CD4-positive, CD25-positive, alpha-beta regulatory T cell (primary cell): ENCODE measurements at regions not wholly inside any gene's neighbourhood (a gene's known extent, or its start where the extent isn't known, plus 50 kb on each side); places are given as distances from the start of the nearest gene placed in this dataset.

ENCODE experiments used
- ATAC-seq, 2 donors: fragments of 150-1000 bp; cut with Tn5 transposase; one replicate each; pipeline ENCODE4 v1.10.0; 2021; ENCODE audit warnings: low read depth in 2 of 2, moderate number of reproducible peaks in 2 of 2, moderate library complexity in 1 of 2
- DNase-seq, 3 donors: peaks; one replicate each; pipeline versions ENCODE4 v3.0.0 to v3.0.0-alpha.2; 2012 to 2022; ENCODE audit warnings: mixed read lengths in 1 of 3
- H3K27ac ChIP-seq: one replicate; pipeline ENCODE4 v1.7.0; 2013; ENCODE audit warnings: mild to moderate bottlenecking, low read length; ENCODE audit not compliant: insufficient read depth, poor library complexity, severe bottlenecking
- H3K27me3 ChIP-seq: one replicate; pipeline ENCODE4 v1.7.0; 2013; ENCODE audit warnings: low read length; ENCODE audit not compliant: control insufficient read depth, insufficient read depth
- H3K36me3 ChIP-seq: one replicate; pipeline ENCODE4 v1.7.0; 2013; ENCODE audit warnings: mild to moderate bottlenecking, low read length, moderate library complexity; ENCODE audit not compliant: control insufficient read depth, insufficient read depth
- H3K4me1 ChIP-seq: 2 replicates; pipeline ENCODE4 v1.7.0; 2013; ENCODE audit warnings: mild to moderate bottlenecking, low read length; ENCODE audit not compliant: insufficient read depth, control insufficient read depth, poor library complexity, severe bottlenecking
- H3K4me3 ChIP-seq: one replicate; pipeline ENCODE4 v1.7.0; 2013; ENCODE audit warnings: low read depth, mild to moderate bottlenecking, low read length, moderate library complexity
- H3K9me3 ChIP-seq, 2 experiments: 1 replicate in 1 of 2; 2 replicates in 1 of 2; pipeline ENCODE4 v1.7.0; 2013; ENCODE audit warnings: low read length in 2 of 2, mild to moderate bottlenecking in 1 of 2, moderate library complexity in 1 of 2; ENCODE audit not compliant: control insufficient read depth in 2 of 2
- H3K27ac Mint-ChIP-seq, 3 donors: one replicate each; pipeline ENCODE4 v1.8.0; 2020 to 2022; ENCODE audit warnings: mild to moderate bottlenecking in 3 of 3, mixed read lengths in 3 of 3, moderate library complexity in 2 of 3
- H3K27me3 Mint-ChIP-seq: one replicate; pipeline ENCODE4 v1.8.0; 2022; ENCODE audit warnings: mild to moderate bottlenecking, mixed read lengths
- H3K36me3 Mint-ChIP-seq: one replicate; pipeline ENCODE4 v1.8.0; 2020; ENCODE audit warnings: mixed read lengths
- H3K4me1 Mint-ChIP-seq, 4 donors: one replicate each; pipeline ENCODE4 v1.8.0; 2020 to 2022; ENCODE audit warnings: mixed read lengths in 4 of 4, mild to moderate bottlenecking in 1 of 4
- H3K4me3 Mint-ChIP-seq, 4 donors: one replicate each; pipeline ENCODE4 v1.8.0; 2020 to 2022; ENCODE audit warnings: mild to moderate bottlenecking in 4 of 4, mixed read lengths in 4 of 4, moderate library complexity in 3 of 4
- H3K9me3 Mint-ChIP-seq, 7 donors: one replicate each; pipeline ENCODE4 v1.8.0; 2020 to 2022; ENCODE audit warnings: mixed read lengths in 7 of 7, mild to moderate bottlenecking in 3 of 7, moderate library complexity in 2 of 7

DNA sequence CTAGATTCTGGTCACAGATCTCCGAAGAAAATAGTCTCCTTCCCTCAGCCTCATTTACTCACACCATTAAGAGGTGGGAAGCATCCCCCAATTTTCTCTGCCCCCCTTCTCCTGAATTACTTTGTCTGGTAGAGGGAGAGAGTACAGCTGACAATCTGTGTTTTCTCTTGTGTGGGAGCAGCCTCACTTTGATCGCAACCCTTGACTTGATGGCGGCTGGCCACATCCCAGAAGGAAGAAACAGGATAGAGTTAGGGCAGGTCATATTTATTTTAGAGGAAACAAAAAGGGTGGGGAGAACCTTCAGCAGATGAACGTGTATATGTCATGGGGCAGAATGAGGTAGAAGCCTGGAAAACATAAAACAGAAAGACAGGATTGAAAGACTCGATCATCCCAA is 82.4 kb upstream of the FAM171A1 start:
- peaks cover 18% of the 10 kb centered on the region for H3K27me3 ChIP-seq
- no peaks in the 10 kb centered on the region for H3K4me1 ChIP-seq
- H3K4me1 Mint-ChIP-seq: peaks cover 0 to 3% (median 0%) of the 10 kb centered on the region in 4 donors
- no peak overlapping the region for H3K4me3 Mint-ChIP-seq
- no peak overlapping the region for H3K27ac Mint-ChIP-seq
- no peaks in the 10 kb centered on the region for H3K9me3 ChIP-seq
- no peaks in the 10 kb centered on the region for H3K36me3 Mint-ChIP-seq
- H3K27me3 Mint-ChIP-seq: peaks cover 35% of the 10 kb centered on the region
- H3K9me3 Mint-ChIP-seq: peaks cover 0 to 2% (median 0%) of the 10 kb centered on the region in 7 donors
- ATAC-seq (no peak), DNase-seq (no peak)
- no peaks in the 10 kb centered on the region for H3K36me3 ChIP-seq
- no peak overlapping the region for H3K27ac ChIP-seq
- no peak overlapping the region for H3K4me3 ChIP-seq

DNA sequence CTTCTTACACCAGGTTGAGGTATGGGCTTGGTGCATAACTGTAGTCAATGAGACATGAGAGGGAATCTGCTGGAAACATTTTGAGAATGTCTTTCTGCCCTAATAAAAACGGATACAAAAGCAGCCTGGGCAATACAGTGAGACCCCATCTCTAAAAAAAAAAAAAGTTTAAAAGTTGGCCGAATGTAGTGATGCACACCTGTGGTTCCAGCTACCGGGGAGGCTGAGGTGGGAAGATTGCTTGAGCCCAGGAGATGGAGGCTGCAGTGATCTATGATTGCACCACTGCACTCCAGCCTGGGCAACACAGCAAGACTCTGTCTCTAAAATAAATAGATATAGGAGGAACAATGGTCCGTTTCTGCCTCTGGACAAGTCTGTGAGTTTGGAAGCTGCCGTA is 81.5 kb upstream of the FAM171A1 start:
- Histone ChIP-seq H3K4me1 (no peaks in the 10 kb centered on the region), H3K4me3 (no peak overlapping the region), H3K36me3 (no peaks in the 10 kb centered on the region), H3K27ac (no peak overlapping the region), H3K9me3 (no peaks in the 10 kb centered on the region), H3K27me3 (peaks cover 17% of the 10 kb centered on the region)
- H3K4me1 Mint-ChIP-seq: no peaks in the 10 kb centered on the region
- peaks cover 43% of the 10 kb centered on the region for H3K27me3 Mint-ChIP-seq
- DNase-seq: no peak
- H3K36me3 Mint-ChIP-seq: no peaks in the 10 kb centered on the region
- no peak overlapping the region for H3K4me3 Mint-ChIP-seq
- H3K27ac Mint-ChIP-seq: no peak overlapping the region
- peaks cover 0 to 2% (median 0%) of the 10 kb centered on the region in 7 donors for H3K9me3 Mint-ChIP-seq
- ATAC-seq: no peak

DNA sequence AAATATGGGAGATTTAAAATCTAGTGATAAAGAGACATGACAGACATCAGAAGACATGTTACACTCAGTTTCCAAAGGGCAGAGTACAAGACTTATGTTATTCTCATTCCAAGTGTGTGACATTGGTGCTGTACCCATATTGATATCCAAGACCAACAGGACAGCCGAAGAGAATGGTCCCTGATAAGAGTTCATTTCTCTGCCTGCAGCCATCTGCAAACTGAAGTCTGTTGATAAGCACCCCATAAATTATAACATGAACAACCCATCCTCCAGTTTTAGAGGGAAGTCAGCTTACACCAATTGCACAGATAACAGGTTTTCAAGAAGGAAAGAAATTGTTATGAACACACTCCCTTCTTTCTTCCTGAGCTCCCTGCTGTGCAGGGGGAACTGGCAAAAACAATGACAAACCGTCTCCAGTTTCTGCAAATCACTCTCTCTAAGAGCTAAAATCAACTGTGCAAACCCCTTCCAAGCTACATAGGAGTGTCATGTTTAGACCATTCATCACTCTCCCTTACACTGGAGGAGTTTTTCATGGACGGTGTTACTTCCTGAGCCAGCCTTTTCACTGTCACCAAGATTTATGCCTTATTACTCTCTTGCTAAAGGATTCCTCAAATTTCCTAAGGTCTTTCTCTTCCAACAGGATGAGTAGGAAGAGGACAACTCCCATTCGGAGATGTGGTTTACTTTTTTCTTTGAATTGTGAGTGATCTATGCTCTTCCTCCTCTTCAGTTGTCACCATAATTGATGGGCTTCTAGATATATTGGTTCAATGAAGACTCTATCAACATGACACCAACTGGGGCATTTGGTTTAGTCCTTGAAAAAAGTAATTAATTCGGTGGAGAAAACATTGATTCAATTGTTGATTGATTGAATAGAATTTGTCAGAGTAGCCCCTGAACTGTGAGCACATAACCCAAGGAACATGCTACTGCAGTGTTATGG is 80.3 kb upstream of the FAM171A1 start:
- Mint-ChIP-seq H3K9me3 (peaks cover 0 to 3% (median 0%) of the 10 kb centered on the region in 7 donors), H3K27me3 (peaks cover 46% of the 10 kb centered on the region), H3K36me3 (no peaks in the 10 kb centered on the region), H3K27ac (no peak overlapping the region), H3K4me1 (no peaks in the 10 kb centered on the region), H3K4me3 (no peak overlapping the region)
- Histone ChIP-seq H3K4me1 (no peaks in the 10 kb centered on the region), H3K4me3 (no peak overlapping the region), H3K36me3 (no peaks in the 10 kb centered on the region), H3K27ac (no peak overlapping the region), H3K9me3 (no peaks in the 10 kb centered on the region), H3K27me3 (peaks cover 8% of the 10 kb centered on the region)
- ATAC-seq (no peak), DNase-seq (no peak)

DNA sequence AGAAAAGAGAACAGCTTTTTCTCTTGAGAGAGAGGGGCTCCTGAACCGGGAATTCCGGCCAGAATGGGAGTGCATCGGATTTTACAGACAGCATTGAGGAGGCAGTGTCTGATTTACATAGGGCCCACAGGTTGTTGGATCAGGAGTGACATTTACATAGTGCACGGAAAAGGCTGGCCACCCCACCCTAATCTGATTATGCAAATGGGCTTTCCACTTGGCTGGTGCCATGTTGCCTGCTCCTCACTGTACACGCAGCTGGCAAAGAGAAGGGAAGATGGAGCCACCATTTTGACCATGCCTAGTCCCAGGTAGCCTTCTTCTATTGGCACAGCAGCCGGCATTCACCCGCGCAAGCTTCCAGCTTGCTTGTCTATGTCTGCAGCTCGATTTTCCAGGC is 77.5 kb upstream of the FAM171A1 start:
- no peaks in the 10 kb centered on the region for H3K4me1 Mint-ChIP-seq
- no peak for ATAC-seq

DNA sequence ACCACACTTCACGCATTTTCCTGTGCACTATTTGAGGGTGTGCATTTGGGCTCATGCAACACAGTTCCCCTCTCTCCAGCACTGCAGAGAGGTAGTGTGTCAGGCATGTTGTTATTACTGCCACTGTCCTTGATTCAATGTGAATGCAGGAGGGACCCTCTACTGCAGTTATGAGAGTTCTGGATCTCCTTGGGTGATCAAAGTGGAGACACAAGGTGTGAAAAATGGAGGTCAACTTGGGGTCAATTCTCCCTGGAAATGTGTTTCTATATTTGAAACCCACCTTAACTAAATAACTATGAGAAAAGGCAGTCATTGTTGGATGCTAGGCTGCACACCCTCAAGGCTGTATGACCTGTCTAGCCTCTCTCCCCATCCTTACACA is 73.9 kb upstream of the FAM171A1 start:
- Histone ChIP-seq H3K27ac (no peak overlapping the region), H3K4me1 (no peaks in the 10 kb centered on the region), H3K4me3 (no peak overlapping the region), H3K9me3 (no peaks in the 10 kb centered on the region), H3K27me3 (peaks cover 11% of the 10 kb centered on the region), H3K36me3 (no peaks in the 10 kb centered on the region)
- no peak for DNase-seq
- H3K4me3 Mint-ChIP-seq: no peak overlapping the region
- peaks cover 19% of the 10 kb centered on the region for H3K27me3 Mint-ChIP-seq
- no peak for ATAC-seq
- no peak overlapping the region for H3K27ac Mint-ChIP-seq
- H3K9me3 Mint-ChIP-seq: peaks cover 0 to 4% (median 0%) of the 10 kb centered on the region in 7 donors
- H3K36me3 Mint-ChIP-seq: no peaks in the 10 kb centered on the region
- no peaks in the 10 kb centered on the region for H3K4me1 Mint-ChIP-seq

More for the DNA sequence above, 77.5 kb upstream of the FAM171A1 start:
- Histone ChIP-seq H3K9me3 (no peaks in the 10 kb centered on the region), H3K4me3 (no peak overlapping the region), H3K36me3 (no peaks in the 10 kb centered on the region), H3K27ac (no peak overlapping the region), H3K4me1 (no peaks in the 10 kb centered on the region), H3K27me3 (peaks cover 8% of the 10 kb centered on the region)
- peaks cover 32% of the 10 kb centered on the region for H3K27me3 Mint-ChIP-seq
- peaks cover 0 to 4% (median 0%) of the 10 kb centered on the region in 7 donors for H3K9me3 Mint-ChIP-seq
- H3K27ac Mint-ChIP-seq: no peak overlapping the region
- H3K36me3 Mint-ChIP-seq: no peaks in the 10 kb centered on the region
- H3K4me3 Mint-ChIP-seq: no peak overlapping the region
- no peak for DNase-seq

DNA sequence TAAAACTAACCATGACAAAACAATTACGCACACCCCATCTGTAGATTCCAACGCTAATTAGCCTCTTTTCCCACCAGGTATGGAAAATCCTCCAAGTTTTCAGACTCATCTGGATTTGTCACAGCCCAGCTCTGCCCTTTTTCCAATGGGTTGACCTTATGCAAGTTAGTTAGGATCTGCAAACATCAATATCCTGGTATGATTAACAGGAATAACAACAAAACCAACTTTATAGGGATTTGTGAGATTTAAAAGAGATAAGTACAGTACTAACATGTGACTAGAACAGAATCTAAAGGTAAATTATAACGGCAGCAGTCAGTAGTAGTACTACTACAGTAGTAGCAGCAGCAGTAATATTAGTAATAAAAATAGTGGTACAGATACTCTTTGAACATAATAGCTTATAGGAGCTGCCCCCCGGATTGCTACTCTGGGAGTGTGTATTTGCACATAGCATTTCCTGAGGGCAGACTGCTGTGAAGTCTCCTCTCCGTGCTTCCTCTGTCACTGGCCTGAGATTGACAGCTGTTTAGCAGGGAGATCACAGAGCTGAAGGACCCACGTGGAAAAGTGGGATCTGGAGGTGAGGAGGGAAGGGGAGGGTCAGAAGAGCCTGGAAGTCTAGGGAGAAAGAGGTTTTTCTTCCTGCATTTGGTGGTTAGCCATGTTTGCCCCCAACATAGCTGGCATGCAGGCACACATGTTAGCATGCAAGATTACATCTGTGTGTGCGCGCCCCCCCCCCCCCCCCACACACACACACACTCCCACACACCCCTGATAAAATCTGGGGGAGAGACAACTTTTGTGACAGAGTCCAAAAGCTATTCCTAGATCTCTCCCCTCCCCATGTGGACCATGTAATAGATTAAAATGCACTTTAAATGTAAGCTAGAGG is 73.3 kb upstream of the FAM171A1 start:
- DNase-seq (no peak), ATAC-seq (no peak)
- H3K27me3 ChIP-seq: peaks cover 12% of the 10 kb centered on the region
- no peaks in the 10 kb centered on the region for H3K36me3 Mint-ChIP-seq
- H3K27ac Mint-ChIP-seq: no peak overlapping the region
- peaks cover 25% of the 10 kb centered on the region for H3K27me3 Mint-ChIP-seq
- H3K36me3 ChIP-seq: no peaks in the 10 kb centered on the region
- H3K9me3 ChIP-seq: no peaks in the 10 kb centered on the region
- H3K4me3 Mint-ChIP-seq: no peak overlapping the region
- H3K4me3 ChIP-seq: no peak overlapping the region
- no peaks in the 10 kb centered on the region for H3K4me1 Mint-ChIP-seq
- H3K27ac ChIP-seq: no peak overlapping the region
- H3K4me1 ChIP-seq: no peaks in the 10 kb centered on the region
- peaks cover 0 to 4% (median 0%) of the 10 kb centered on the region in 7 donors for H3K9me3 Mint-ChIP-seq

DNA sequence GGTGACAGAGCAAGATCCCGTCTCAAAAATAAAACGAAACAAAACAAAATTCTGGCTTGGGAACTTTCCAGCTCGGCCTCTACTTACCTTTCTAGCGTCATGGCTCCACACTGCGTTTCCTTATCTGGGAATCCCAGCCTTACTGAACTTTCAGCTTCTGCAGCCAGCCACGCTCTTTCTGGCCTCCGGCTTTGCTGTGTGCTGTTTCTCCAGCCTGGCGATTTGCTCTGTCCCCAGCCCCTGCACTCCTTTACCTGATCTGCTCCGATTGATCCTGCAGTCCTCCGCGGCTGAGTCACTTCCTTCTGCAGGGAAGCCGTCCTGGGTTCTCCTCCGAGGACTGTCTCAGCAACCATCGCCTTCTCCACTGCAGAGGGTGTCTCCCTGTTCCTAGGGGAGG is 71.0 kb upstream of the FAM171A1 start:
- no peaks in the 10 kb centered on the region for H3K9me3 ChIP-seq
- no peaks in the 10 kb centered on the region for H3K36me3 ChIP-seq
- no peaks in the 10 kb centered on the region for H3K4me1 ChIP-seq
- ATAC-seq (no peak), DNase-seq (no peak)
- Mint-ChIP-seq H3K36me3 (no peaks in the 10 kb centered on the region), H3K4me1 (no peaks in the 10 kb centered on the region), H3K4me3 (no peak overlapping the region), H3K9me3 (peaks cover 0 to 4% (median 0%) of the 10 kb centered on the region in 7 donors), H3K27ac (no peak overlapping the region), H3K27me3 (peaks cover 16% of the 10 kb centered on the region)
- H3K27me3 ChIP-seq: peaks cover 12% of the 10 kb centered on the region
- no peak overlapping the region for H3K4me3 ChIP-seq
- H3K27ac ChIP-seq: no peak overlapping the region
